KMS-11 (cell line): ENCODE measurements at regions not wholly inside any gene's neighbourhood (a gene's known extent, or its start where the extent isn't known, plus 50 kb on each side); places are given as distances from the start of the nearest gene placed in this dataset.

ENCODE experiments used
- H2AFZ ChIP-seq: fragments of 200-600 bp; sonication (generic); 2 replicates; pipeline ENCODE4 v1.6.1; 2016; ENCODE audit warnings: antibody characterized with exemption, mixed run types, low read depth
- H3K27ac ChIP-seq: fragments of 200-600 bp; sonication (generic); 2 replicates; pipeline ENCODE4 v1.6.1; 2016; ENCODE audit warnings: mild to moderate bottlenecking, mixed run types
- H3K27me3 ChIP-seq: fragments of 200-600 bp; sonication (generic); 2 replicates; pipeline ENCODE4 v1.6.1; 2017; ENCODE audit warnings: mild to moderate bottlenecking, low read depth, mixed run types, moderate library complexity; ENCODE audit not compliant: insufficient read depth
- H3K36me3 ChIP-seq: fragments of 200-600 bp; sonication (generic); 2 replicates; pipeline ENCODE4 v1.6.1; 2017; ENCODE audit warnings: mild to moderate bottlenecking, mixed run types; ENCODE audit not compliant: insufficient read depth
- H3K4me1 ChIP-seq: fragments of 200-600 bp; sonication (generic); 2 replicates; pipeline ENCODE4 v1.6.1; 2016; ENCODE audit warnings: mild to moderate bottlenecking, low read depth, mixed run types; ENCODE audit not compliant: poor library complexity, severe bottlenecking
- H3K4me2 ChIP-seq: fragments of 200-600 bp; sonication (generic); 2 replicates; pipeline ENCODE4 v1.7.0; 2016; ENCODE audit warnings: mild to moderate bottlenecking, mixed run types
- H3K4me3 ChIP-seq: fragments of 200-600 bp; sonication (generic); IDR thresholded peaks from 2 replicates; pipeline ENCODE4 v1.6.1; 2017; ENCODE audit warnings: low read depth, low read length, mixed read lengths; ENCODE audit not compliant: insufficient read depth
- H3K79me2 ChIP-seq: fragments of 200-600 bp; sonication (generic); 2 replicates; pipeline ENCODE4 v1.6.1; 2016; ENCODE audit warnings: low read depth, mixed run types; ENCODE audit not compliant: insufficient read depth
- H3K9ac ChIP-seq: fragments of 200-600 bp; sonication (generic); 2 replicates; pipeline ENCODE4 v1.6.1; 2016; ENCODE audit warnings: mild to moderate bottlenecking, mixed run types
- H4K20me1 ChIP-seq: fragments of 200-600 bp; sonication (generic); 2 replicates; pipeline ENCODE4 v1.6.1; 2016; ENCODE audit warnings: mild to moderate bottlenecking, mixed run types; ENCODE audit not compliant: insufficient read depth
- TF ChIP-seq, protein P1 (sequence below): fragments of 200-600 bp; sonication (generic); conservative IDR thresholded peaks from 2 replicates; pipeline ENCODE4 v1.6.1; 2017; ENCODE audit warnings: low read depth, mild to moderate bottlenecking, antibody characterized with exemption, low read length, moderate library complexity, mixed read lengths

DNA sequence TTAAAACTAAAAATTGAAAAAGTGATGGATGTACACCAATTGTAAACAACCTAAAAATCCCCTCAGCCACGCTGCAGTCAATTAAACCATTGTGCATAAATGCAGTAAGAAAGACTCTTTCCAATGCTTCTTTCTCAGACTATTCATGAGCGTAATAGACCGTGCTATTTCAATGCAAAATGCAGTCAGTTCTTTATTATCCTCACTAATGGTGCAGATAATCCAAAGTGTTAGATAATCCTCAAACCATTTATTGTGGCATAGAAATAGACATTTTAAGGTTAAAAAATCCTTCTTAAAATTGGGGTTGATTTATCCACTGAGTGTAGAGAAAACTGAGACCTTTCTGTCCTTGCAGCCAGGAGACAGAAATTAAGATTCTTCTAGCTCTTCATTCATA, 1862.8 kb downstream of the EFNA5 start:
- TF ChIP-seq, protein P1, sequence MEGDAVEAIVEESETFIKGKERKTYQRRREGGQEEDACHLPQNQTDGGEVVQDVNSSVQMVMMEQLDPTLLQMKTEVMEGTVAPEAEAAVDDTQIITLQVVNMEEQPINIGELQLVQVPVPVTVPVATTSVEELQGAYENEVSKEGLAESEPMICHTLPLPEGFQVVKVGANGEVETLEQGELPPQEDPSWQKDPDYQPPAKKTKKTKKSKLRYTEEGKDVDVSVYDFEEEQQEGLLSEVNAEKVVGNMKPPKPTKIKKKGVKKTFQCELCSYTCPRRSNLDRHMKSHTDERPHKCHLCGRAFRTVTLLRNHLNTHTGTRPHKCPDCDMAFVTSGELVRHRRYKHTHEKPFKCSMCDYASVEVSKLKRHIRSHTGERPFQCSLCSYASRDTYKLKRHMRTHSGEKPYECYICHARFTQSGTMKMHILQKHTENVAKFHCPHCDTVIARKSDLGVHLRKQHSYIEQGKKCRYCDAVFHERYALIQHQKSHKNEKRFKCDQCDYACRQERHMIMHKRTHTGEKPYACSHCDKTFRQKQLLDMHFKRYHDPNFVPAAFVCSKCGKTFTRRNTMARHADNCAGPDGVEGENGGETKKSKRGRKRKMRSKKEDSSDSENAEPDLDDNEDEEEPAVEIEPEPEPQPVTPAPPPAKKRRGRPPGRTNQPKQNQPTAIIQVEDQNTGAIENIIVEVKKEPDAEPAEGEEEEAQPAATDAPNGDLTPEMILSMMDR, result no peak

DNA sequence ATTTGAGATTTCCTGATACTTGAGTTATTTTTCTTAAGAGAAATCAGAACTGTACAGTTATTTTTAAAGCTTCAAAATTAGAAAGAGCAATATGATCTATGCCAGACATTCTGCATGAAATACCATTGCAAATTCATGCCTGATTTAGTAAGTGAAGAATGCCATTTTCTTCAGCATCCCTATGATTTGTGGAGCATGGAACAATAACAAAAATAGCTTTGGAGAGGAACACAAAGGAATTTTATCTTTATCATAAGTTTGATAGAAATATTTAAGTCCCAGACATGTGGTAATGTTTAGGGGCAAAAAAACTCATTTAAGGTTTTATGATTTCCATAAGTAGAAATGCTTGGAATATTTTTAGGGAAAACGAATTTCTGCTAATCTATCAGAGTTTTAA, 1863.4 kb downstream of the EFNA5 start:
- TF ChIP-seq, protein P1, result no peak
- Histone ChIP-seq H3K4me1 (no peaks in the 10 kb centered on the region), H3K27me3 (no peaks in the 10 kb centered on the region), H3K4me3 (no peak overlapping the region), H3K9ac (no peak overlapping the region), H3K4me2 (no peak overlapping the region), H3K79me2 (no peaks in the 10 kb centered on the region), H3K27ac (no peak overlapping the region), H3K36me3 (no peaks in the 10 kb centered on the region), H4K20me1 (no peaks in the 10 kb centered on the region), H2AFZ (no peak overlapping the region)

More for the DNA sequence above, 1862.8 kb downstream of the EFNA5 start:
- H4K20me1 ChIP-seq, result no peaks in the 10 kb centered on the region
- H3K4me1 ChIP-seq, result no peaks in the 10 kb centered on the region
- H3K4me2 ChIP-seq, result no peak overlapping the region
- no peak overlapping the region for H2AFZ ChIP-seq
- H3K36me3 ChIP-seq, result no peaks in the 10 kb centered on the region
- H3K9ac ChIP-seq, result no peak overlapping the region
- no peak overlapping the region for H3K27ac ChIP-seq
- H3K4me3 ChIP-seq, result no peak overlapping the region
- H3K27me3 ChIP-seq, result no peaks in the 10 kb centered on the region
- no peaks in the 10 kb centered on the region for H3K79me2 ChIP-seq

DNA sequence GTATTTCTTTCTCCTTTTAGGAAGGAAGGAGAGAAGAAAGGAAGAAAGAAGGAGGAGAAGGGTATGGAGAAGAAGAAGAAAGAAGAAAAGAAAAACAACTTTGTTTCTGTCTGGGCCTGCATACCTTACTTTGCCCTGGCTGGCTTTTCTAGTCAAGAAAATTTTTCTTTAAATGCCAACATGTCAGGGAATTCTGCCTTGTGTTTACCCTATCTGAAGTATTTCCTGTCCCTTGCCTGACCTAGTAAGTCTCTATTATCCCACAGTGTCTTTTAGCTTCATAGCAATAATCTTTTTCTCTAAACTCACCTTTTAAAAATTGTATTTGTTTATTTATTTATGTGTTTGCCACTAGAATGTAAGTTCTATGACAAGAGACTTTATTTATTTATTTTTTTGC, 1864.1 kb downstream of the EFNA5 start:
- no peak overlapping the region for H3K4me3 ChIP-seq
- H3K27me3 ChIP-seq, result no peaks in the 10 kb centered on the region
- H3K4me1 ChIP-seq, result no peaks in the 10 kb centered on the region
- no peaks in the 10 kb centered on the region for H3K79me2 ChIP-seq
- H3K9ac ChIP-seq, result no peak overlapping the region
- no peak overlapping the region for H2AFZ ChIP-seq
- TF ChIP-seq, protein P1, result no peak
- no peak overlapping the region for H3K27ac ChIP-seq
- H3K4me2 ChIP-seq, result no peak overlapping the region
- H4K20me1 ChIP-seq, result no peaks in the 10 kb centered on the region
- no peaks in the 10 kb centered on the region for H3K36me3 ChIP-seq

DNA sequence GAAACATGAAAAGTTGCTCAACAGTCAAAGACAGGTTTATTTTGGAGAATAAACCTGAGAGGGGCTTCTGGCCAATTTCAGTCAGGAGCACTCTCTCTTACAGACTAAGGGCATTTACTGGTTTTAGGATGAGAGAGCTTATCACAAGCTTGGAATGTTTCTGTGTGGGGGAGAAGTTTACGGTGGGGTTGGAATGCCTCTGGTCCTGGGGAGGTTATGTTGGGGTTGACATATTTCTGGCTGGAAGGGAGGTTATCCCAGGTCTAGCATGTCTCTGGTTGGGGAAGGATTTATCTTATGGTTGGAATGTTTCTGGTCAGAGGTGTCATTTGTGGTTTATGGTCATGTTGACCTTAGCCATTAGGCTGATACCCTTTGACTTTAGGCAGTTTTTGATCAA, 1867.3 kb downstream of the EFNA5 start:
- Histone ChIP-seq H3K27ac (no peak overlapping the region), H2AFZ (no peak overlapping the region), H3K4me1 (no peaks in the 10 kb centered on the region), H3K4me2 (no peak overlapping the region), H3K9ac (no peak overlapping the region), H3K79me2 (no peaks in the 10 kb centered on the region), H3K27me3 (no peaks in the 10 kb centered on the region), H3K36me3 (no peaks in the 10 kb centered on the region), H3K4me3 (no peak overlapping the region), H4K20me1 (no peaks in the 10 kb centered on the region)
- TF ChIP-seq, protein P1, result no peak

DNA sequence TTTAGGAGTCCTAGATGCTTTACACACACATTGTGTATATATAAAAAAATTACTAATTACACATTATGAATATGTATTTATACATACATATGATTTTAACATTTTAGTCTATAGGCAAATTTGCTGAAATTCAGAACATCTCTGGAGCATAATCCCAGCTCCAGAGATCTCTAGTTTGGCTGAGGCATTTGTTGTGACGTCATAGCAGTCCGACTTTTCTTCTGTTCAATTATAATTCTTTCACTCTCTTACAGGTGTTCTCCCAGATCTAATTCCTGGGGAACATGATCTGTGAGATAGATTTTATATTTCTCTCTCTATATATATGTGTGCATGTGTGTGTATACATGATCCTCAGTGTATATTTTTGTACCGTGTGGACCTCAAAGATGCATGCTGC, 1876.2 kb downstream of the EFNA5 start:
- Histone ChIP-seq H3K4me3 (no peak overlapping the region), H3K4me1 (no peaks in the 10 kb centered on the region), H4K20me1 (no peaks in the 10 kb centered on the region), H3K36me3 (no peaks in the 10 kb centered on the region), H3K27me3 (no peaks in the 10 kb centered on the region), H2AFZ (no peak overlapping the region), H3K27ac (no peak overlapping the region), H3K4me2 (no peak overlapping the region), H3K9ac (no peak overlapping the region), H3K79me2 (no peaks in the 10 kb centered on the region)
- TF ChIP-seq, protein P1, result no peak
